Neural progenitor cell (in vitro differentiated cells): ENCODE measurements at regions not wholly inside any gene's neighbourhood (a gene's known extent, or its start where the extent isn't known, plus 50 kb on each side); places are given as distances from the start of the nearest gene placed in this dataset.

Experiments used
- DNase-seq: peaks from one replicate; pipeline ENCODE4 v3.0.0-alpha.2; 2016; ENCODE audit warnings: low spot score
- H2AFZ ChIP-seq: fragments of 200-600 bp; sonication (generic); replicated peaks from 2 replicates; pipeline ENCODE4 v1.6.1; 2016; ENCODE audit warnings: antibody characterized with exemption
- H3F3A ChIP-seq: fragments of 200-600 bp; sonication (generic); 2 replicates; pipeline ENCODE4 v1.6.1; 2016; ENCODE audit warnings: antibody characterized with exemption, low read depth
- H3K27ac ChIP-seq: fragments of 200-600 bp; sonication (generic); 2 replicates; pipeline ENCODE4 v1.5.1; 2016; ENCODE audit warnings: mild to moderate bottlenecking
- H3K27me3 ChIP-seq: fragments of 200-600 bp; sonication (generic); 2 replicates; pipeline ENCODE4 v1.6.1; 2016; ENCODE audit warnings: mild to moderate bottlenecking, moderate library complexity
- H3K36me3 ChIP-seq: fragments of 200-600 bp; sonication (generic); 2 replicates; pipeline ENCODE4 v1.5.1; 2016
- H3K4me1 ChIP-seq: fragments of 200-600 bp; sonication (generic); 2 replicates; pipeline ENCODE4 v1.6.1; 2016; ENCODE audit warnings: mixed run types
- H3K4me2 ChIP-seq: fragments of 200-600 bp; sonication (generic); 2 replicates; pipeline ENCODE4 v1.6.1; 2016
- H3K4me3 ChIP-seq: fragments of 200-600 bp; sonication (generic); 2 replicates; pipeline ENCODE4 v1.5.1; 2016
- H3K79me2 ChIP-seq: fragments of 200-600 bp; sonication (generic); 2 replicates; pipeline ENCODE4 v1.6.1; 2016; ENCODE audit warnings: low read depth
- H3K9ac ChIP-seq: fragments of 200-600 bp; sonication (generic); 2 replicates; pipeline ENCODE4 v1.6.1; 2016
- H3K9me3 ChIP-seq: fragments of 200-600 bp; sonication (generic); 2 replicates; pipeline ENCODE4 v1.5.1; 2016; ENCODE audit warnings: low read depth
- H4K20me1 ChIP-seq: fragments of 200-600 bp; sonication (generic); 2 replicates; pipeline ENCODE4 v1.6.1; 2016; ENCODE audit warnings: low read depth
- H3K27ac Mint-ChIP-seq: 3 replicates; pipeline ENCODE4 v1.8.0; 2021; ENCODE audit warnings: mixed read lengths
- H3K27me3 Mint-ChIP-seq: 2 replicates; pipeline ENCODE4 v1.8.0; 2022; ENCODE audit warnings: low read depth, mild to moderate bottlenecking, inconsistent platforms, moderate library complexity, mixed read lengths; ENCODE audit not compliant: insufficient read depth
- H3K36me3 Mint-ChIP-seq: 3 replicates; pipeline ENCODE4 v1.8.0; 2021; ENCODE audit warnings: mixed read lengths
- H3K4me1 Mint-ChIP-seq: 3 replicates; pipeline ENCODE4 v1.8.0; 2021; ENCODE audit warnings: mixed read lengths
- H3K4me3 Mint-ChIP-seq: 3 replicates; pipeline ENCODE4 v1.8.0; 2021; ENCODE audit warnings: mild to moderate bottlenecking, moderate library complexity, mixed read lengths
- H3K9me3 Mint-ChIP-seq: 3 replicates; pipeline ENCODE4 v1.8.0; 2020; ENCODE audit warnings: mixed read lengths
- CTCF ChIP-seq: fragments of 200-600 bp; sonication (generic); IDR thresholded peaks from 2 replicates; pipeline ENCODE4 v1.5.1; 2017; ENCODE audit warnings: antibody characterized with exemption, mild to moderate bottlenecking
- EZH2 ChIP-seq: fragments of 200-600 bp; sonication (generic); IDR thresholded peaks from 2 replicates; pipeline ENCODE4 v1.6.1; 2017; ENCODE audit warnings: antibody characterized with exemption, mild to moderate bottlenecking, moderate library complexity
- EZH2phosphoT487 ChIP-seq: fragments of 200-600 bp; sonication (generic); IDR thresholded peaks from 2 replicates; pipeline ENCODE4 v1.6.1; 2017; ENCODE audit warnings: antibody characterized with exemption

DNA sequence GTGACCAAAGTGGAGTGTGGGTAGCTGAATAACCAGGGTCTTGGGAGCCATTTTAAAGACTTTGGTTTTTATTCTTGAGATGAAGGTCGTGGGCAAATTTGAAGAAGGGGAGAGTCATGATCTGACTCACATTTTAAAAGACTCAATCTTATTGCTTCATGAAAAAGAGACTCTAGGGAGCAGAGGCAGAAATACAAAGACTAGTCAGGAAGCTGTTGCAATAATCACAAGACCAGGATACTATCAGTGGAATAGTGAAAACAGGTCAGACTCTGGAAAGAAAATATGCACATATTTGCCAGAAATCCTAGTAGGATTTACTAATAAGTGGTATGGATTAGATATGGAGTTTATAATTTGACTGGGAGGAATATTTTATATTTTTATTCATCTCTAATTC, 448.4 kb downstream of the RAPGEF2 start:
- H2AFZ ChIP-seq, result no peak overlapping the region

DNA sequence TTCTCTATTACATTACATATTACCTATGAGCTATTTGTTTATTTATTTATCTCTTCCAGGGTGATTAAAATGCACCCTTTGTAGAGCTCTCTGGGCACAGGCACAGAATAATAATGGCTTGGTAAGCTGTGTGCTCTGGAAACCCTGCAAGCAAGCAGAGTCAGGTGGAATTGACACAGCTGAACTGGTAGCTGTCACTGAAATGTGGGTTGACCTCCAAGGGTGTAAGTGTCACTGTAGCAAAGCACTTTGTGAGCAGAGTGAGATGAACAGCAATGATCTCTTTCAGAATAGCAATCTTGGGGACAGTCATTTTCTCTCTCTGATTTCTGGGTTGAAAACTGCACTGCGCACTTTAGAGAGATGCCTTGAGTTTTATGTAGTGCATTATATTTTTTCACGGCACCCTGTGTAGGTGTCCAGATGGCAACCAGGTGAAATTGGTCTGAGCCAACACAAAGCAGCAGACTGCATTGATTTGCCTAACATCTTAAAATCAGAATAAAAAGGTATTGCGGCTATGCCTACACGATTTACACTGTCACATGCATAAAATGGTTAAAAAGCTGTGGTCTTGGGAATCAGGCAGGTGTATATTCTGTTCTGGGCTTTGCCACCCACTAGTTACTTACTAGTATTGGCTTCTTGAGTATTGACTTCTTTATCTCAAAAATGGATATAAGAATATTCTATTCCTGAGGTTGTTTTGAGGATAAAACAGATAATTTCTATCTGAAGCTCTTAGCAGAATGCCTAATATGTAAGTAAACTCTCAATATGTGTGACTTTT, 450.3 kb downstream of the RAPGEF2 start:
- Histone ChIP-seq H3K4me3 (no peak overlapping the region), H3K36me3 (no peaks in the 10 kb centered on the region), H3F3A (no peaks in the 10 kb centered on the region), H4K20me1 (no peaks in the 10 kb centered on the region), H3K79me2 (no peaks in the 10 kb centered on the region), H2AFZ (no peak overlapping the region), H3K4me2 (no peak overlapping the region), H3K27ac (no peak overlapping the region), H3K4me1 (peaks cover 2% of the 10 kb centered on the region), H3K27me3 (no peaks in the 10 kb centered on the region), H3K9me3 (no peaks in the 10 kb centered on the region), H3K9ac (no peak overlapping the region)
- no peak for TF ChIP-seq CTCF
- no peak for TF ChIP-seq EZH2
- TF ChIP-seq EZH2phosphoT487, result no peak
- Mint-ChIP-seq H3K4me1 (no peaks in the 10 kb centered on the region), H3K9me3 (peaks cover 2% of the 10 kb centered on the region), H3K4me3 (no peak overlapping the region), H3K36me3 (no peaks in the 10 kb centered on the region), H3K27ac (no peak overlapping the region), H3K27me3 (no peaks in the 10 kb centered on the region)
- DNase-seq, result no peak

More for the DNA sequence above, 448.4 kb downstream of the RAPGEF2 start:
- Histone ChIP-seq H4K20me1 (no peaks in the 10 kb centered on the region), H3K79me2 (no peaks in the 10 kb centered on the region), H3K9me3 (no peaks in the 10 kb centered on the region), H3K27me3 (no peaks in the 10 kb centered on the region), H3K36me3 (no peaks in the 10 kb centered on the region), H3F3A (no peaks in the 10 kb centered on the region), H3K4me1 (no peaks in the 10 kb centered on the region), H3K4me2 (no peak overlapping the region), H3K9ac (no peak overlapping the region), H3K27ac (no peak overlapping the region), H3K4me3 (no peak overlapping the region)
- H3K4me1 Mint-ChIP-seq, result no peaks in the 10 kb centered on the region
- H3K27ac Mint-ChIP-seq, result no peak overlapping the region
- no peak for DNase-seq
- H3K4me3 Mint-ChIP-seq, result no peak overlapping the region
- no peaks in the 10 kb centered on the region for H3K9me3 Mint-ChIP-seq
- H3K36me3 Mint-ChIP-seq, result no peaks in the 10 kb centered on the region
- H3K27me3 Mint-ChIP-seq, result no peaks in the 10 kb centered on the region
- no peak for TF ChIP-seq EZH2
- TF ChIP-seq CTCF, result no peak
- TF ChIP-seq EZH2phosphoT487, result no peak

DNA sequence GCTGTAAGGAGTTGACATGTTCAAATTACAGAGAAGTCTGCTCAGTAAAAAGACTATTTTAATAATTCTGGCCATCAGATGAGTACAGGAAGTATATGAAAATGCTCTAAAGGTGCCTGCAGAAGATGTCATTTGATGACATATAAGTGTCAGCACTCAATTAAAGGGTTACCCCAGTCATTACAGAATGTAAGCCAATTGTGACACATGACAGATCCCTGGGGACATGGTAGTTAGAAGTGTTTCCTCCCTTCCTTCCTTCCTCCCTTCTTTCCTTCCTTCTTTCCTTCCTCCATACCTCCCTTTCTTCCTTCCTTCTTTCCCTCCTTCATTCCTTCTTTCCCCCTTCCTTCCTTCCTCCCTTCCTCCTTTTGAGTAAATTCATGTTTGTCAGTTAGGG, 453.0 kb downstream of the RAPGEF2 start:
- H3K27me3 ChIP-seq, result no peaks in the 10 kb centered on the region
- H3K27ac Mint-ChIP-seq, result no peak overlapping the region
- no peak for DNase-seq

More for the DNA sequence above, 453.0 kb downstream of the RAPGEF2 start:
- H3K4me1 Mint-ChIP-seq, result peaks cover 3% of the 10 kb centered on the region
- no peaks in the 10 kb centered on the region for H3K36me3 Mint-ChIP-seq
- H3K4me3 ChIP-seq, result no peak overlapping the region
- peaks cover 3% of the 10 kb centered on the region for H3K4me1 ChIP-seq
- H2AFZ ChIP-seq, result no peak overlapping the region
- TF ChIP-seq EZH2 (no peak), CTCF (no peak), EZH2phosphoT487 (no peak)
- H3K4me3 Mint-ChIP-seq, result no peak overlapping the region
- no peak overlapping the region for H3K9ac ChIP-seq
- no peaks in the 10 kb centered on the region for H4K20me1 ChIP-seq
- H3K27ac ChIP-seq, result no peak overlapping the region
- H3K27me3 Mint-ChIP-seq, result no peaks in the 10 kb centered on the region
- no peaks in the 10 kb centered on the region for H3K9me3 ChIP-seq
- no peaks in the 10 kb centered on the region for H3K36me3 ChIP-seq
- H3K4me2 ChIP-seq, result no peak overlapping the region
- H3K9me3 Mint-ChIP-seq, result peaks cover 3% of the 10 kb centered on the region
- no peaks in the 10 kb centered on the region for H3F3A ChIP-seq
- no peaks in the 10 kb centered on the region for H3K79me2 ChIP-seq
